ENCODE measurements at regions not wholly inside any gene's neighbourhood (a gene's known extent, or its start where the extent isn't known, plus 50 kb on each side); places are given as distances from the start of the nearest gene placed in this dataset.

DNA sequence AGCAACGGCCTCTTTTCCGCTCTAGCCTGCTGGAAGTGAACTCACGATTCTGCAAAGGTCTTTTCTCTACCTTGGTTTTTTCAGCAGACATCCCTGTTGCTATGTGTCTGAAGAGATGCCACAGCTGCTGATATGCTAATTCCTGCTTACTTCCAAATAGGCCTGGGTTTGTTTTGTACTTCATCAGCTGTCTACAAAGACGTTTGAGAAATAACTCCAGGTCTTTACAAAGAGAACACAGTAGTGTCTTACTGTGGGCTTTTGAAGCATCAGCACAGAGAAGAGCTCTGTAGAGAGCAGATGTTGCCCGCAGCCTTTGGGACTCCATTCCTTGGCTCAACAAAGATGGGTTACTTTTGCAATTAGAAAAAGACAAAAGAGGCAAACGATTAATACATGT lies 1366.5 kb downstream of the AACS start (continued):
- TF ChIP-seq, protein P1, sequence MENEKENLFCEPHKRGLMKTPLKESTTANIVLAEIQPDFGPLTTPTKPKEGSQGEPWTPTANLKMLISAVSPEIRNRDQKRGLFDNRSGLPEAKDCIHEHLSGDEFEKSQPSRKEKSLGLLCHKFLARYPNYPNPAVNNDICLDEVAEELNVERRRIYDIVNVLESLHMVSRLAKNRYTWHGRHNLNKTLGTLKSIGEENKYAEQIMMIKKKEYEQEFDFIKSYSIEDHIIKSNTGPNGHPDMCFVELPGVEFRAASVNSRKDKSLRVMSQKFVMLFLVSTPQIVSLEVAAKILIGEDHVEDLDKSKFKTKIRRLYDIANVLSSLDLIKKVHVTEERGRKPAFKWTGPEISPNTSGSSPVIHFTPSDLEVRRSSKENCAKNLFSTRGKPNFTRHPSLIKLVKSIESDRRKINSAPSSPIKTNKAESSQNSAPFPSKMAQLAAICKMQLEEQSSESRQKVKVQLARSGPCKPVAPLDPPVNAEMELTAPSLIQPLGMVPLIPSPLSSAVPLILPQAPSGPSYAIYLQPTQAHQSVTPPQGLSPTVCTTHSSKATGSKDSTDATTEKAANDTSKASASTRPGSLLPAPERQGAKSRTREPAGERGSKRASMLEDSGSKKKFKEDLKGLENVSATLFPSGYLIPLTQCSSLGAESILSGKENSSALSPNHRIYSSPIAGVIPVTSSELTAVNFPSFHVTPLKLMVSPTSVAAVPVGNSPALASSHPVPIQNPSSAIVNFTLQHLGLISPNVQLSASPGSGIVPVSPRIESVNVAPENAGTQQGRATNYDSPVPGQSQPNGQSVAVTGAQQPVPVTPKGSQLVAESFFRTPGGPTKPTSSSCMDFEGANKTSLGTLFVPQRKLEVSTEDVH (IDR thresholded peaks at IDR 0.05; ENCODE audit: low read depth, partially characterized antibody) = no peak
- TF ChIP-seq, protein P2, sequence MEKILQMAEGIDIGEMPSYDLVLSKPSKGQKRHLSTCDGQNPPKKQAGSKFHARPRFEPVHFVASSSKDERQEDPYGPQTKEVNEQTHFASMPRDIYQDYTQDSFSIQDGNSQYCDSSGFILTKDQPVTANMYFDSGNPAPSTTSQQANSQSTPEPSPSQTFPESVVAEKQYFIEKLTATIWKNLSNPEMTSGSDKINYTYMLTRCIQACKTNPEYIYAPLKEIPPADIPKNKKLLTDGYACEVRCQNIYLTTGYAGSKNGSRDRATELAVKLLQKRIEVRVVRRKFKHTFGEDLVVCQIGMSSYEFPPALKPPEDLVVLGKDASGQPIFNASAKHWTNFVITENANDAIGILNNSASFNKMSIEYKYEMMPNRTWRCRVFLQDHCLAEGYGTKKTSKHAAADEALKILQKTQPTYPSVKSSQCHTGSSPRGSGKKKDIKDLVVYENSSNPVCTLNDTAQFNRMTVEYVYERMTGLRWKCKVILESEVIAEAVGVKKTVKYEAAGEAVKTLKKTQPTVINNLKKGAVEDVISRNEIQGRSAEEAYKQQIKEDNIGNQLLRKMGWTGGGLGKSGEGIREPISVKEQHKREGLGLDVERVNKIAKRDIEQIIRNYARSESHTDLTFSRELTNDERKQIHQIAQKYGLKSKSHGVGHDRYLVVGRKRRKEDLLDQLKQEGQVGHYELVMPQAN (conservative IDR thresholded peaks at IDR 0.05) = no peak
- TF ChIP-seq KAT2A (conservative IDR thresholded peaks at IDR 0.05; ENCODE audit: control insufficient read depth, low read depth, low read length) = no peak
- TF ChIP-seq NRF1 (conservative IDR thresholded peaks at IDR 0.05; ENCODE audit: low read depth, low read length) = no peak
- no peak for TF ChIP-seq RCOR1 (conservative IDR thresholded peaks at IDR 0.05; ENCODE audit: low read depth, low read length)
- TF ChIP-seq, protein P3, sequence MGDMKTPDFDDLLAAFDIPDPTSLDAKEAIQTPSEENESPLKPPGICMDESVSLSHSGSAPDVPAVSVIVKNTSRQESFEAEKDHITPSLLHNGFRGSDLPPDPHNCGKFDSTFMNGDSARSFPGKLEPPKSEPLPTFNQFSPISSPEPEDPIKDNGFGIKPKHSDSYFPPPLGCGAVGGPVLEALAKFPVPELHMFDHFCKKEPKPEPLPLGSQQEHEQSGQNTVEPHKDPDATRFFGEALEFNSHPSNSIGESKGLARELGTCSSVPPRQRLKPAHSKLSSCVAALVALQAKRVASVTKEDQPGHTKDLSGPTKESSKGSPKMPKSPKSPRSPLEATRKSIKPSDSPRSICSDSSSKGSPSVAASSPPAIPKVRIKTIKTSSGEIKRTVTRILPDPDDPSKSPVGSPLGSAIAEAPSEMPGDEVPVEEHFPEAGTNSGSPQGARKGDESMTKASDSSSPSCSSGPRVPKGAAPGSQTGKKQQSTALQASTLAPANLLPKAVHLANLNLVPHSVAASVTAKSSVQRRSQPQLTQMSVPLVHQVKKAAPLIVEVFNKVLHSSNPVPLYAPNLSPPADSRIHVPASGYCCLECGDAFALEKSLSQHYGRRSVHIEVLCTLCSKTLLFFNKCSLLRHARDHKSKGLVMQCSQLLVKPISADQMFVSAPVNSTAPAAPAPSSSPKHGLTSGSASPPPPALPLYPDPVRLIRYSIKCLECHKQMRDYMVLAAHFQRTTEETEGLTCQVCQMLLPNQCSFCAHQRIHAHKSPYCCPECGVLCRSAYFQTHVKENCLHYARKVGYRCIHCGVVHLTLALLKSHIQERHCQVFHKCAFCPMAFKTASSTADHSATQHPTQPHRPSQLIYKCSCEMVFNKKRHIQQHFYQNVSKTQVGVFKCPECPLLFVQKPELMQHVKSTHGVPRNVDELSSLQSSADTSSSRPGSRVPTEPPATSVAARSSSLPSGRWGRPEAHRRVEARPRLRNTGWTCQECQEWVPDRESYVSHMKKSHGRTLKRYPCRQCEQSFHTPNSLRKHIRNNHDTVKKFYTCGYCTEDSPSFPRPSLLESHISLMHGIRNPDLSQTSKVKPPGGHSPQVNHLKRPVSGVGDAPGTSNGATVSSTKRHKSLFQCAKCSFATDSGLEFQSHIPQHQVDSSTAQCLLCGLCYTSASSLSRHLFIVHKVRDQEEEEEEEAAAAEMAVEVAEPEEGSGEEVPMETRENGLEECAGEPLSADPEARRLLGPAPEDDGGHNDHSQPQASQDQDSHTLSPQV (IDR thresholded peaks at IDR 0.05) = no peak
